Esophagus squamous epithelium (tissue), 5 donors: ENCODE measurements at regions not wholly inside any gene's neighbourhood (a gene's known extent, or its start where the extent isn't known, plus 50 kb on each side); places are given as distances from the start of the nearest gene placed in this dataset.
A peak's percentile ranks its signal among the peaks of the same experiment; 100 is the strongest.

Experiments
- DNase-seq: peaks from one replicate; lab custom pipeline; 2025; lab: John Stamatoyannopoulos, UW
- H3K27ac ChIP-seq, 4 donors: fragments of 200-600 bp; sonication (generic); one replicate each; pipeline ENCODE4 v1.5.1; 2016 to 2019; ENCODE audit warnings: mild to moderate bottlenecking in 1 of 4
- H3K27me3 ChIP-seq, 4 donors: fragments of 200-600 bp; sonication (generic); 1 replicate in 3 of 4; 2 replicates in 1 of 4; pipeline versions ENCODE4 v1.5.1 to v1.6.0; 2017 to 2021; ENCODE audit warnings: antibody characterized with exemption in 1 of 4
- H3K36me3 ChIP-seq, 3 donors: fragments of 200-600 bp; sonication (generic); one replicate each; pipeline ENCODE4 v1.5.1; 2016 to 2019
- H3K4me1 ChIP-seq, 3 donors: fragments of 200-600 bp; sonication (generic); one replicate each; pipeline ENCODE4 v1.5.1; 2017 to 2019
- H3K4me3 ChIP-seq, 4 donors: fragments of 200-600 bp; sonication (generic); 1 replicate in 3 of 4; 2 replicates in 1 of 4; pipeline ENCODE4 v1.5.1; 2016 to 2019; ENCODE audit warnings: mild to moderate bottlenecking in 2 of 4, moderate library complexity in 1 of 4
- H3K9me3 ChIP-seq, 3 donors: fragments of 200-600 bp; sonication (generic); one replicate each; pipeline ENCODE4 v1.5.1; 2016 to 2019
- CTCF ChIP-seq, 6 experiments: fragments of 450-650 bp in 4 of 6; fragments of 200-600 bp in 2 of 6; sonication (generic) in 2 of 6; IDR thresholded peaks; one replicate each; pipeline ENCODE4 v1.5.1; 2016 to 2019; ENCODE audit warnings: antibody characterized with exemption in 6 of 6, mild to moderate bottlenecking in 4 of 6, moderate library complexity in 4 of 6
- POLR2A ChIP-seq, 4 donors: fragments of 450-650 bp; IDR thresholded peaks; one replicate each; pipeline ENCODE4 v1.6.1; 2017; ENCODE audit warnings: antibody characterized with exemption in 4 of 4, mild to moderate bottlenecking in 4 of 4, moderate library complexity in 3 of 4
- WGBS, 2 donors: methylation state at CpG; one replicate each; pipeline ENCODE4 v1.1.5; 2018; 5-methylcytosine and 5-hydroxymethylcytosine counted together
- intact Hi-C: fragments of 100-400 bp; cut with DNase I; formaldehyde crosslinking; loops from one replicate; pipeline ENCODE4 v1.15.0; 2022
- donor health status: DM: yes; HTN: yes; CAD: no.

- Histone ChIP-seq H3K4me3 (no peak overlapping the region), H3K4me1 (no peaks in the 10 kb centered on the region), H3K27ac (no peak overlapping the region), H3K9me3 (no peaks in the 10 kb centered on the region), H3K27me3 (peaks cover 0 to 23% (median 0%) of the 10 kb centered on the region in 4 donors), H3K36me3 (no peaks in the 10 kb centered on the region)
- intact Hi-C loops: no loop called here
- no peak for TF ChIP-seq POLR2A (IDR thresholded peaks at IDR 0.05)
- TF ChIP-seq CTCF (IDR thresholded peaks at IDR 0.05): no peak
- WGBS, 2 donors: 54 to 58% methylated on average over 4 of the region's 4 CpGs
- no peak for DNase-seq
Measured at GRCh38 chr21:35342440-35342839, 293.3 kb upstream of the RUNX1 start.

GRCh38 chr21:35340273-35340672 is 291.2 kb upstream of the RUNX1 start:
- TF ChIP-seq POLR2A (IDR thresholded peaks at IDR 0.05) (no peak), CTCF (IDR thresholded peaks at IDR 0.05) (peak in 1 of 6 experiments; percentile 12)
- intact Hi-C loops: no loop called here
- Histone ChIP-seq H3K4me3 (no peak overlapping the region), H3K36me3 (no peaks in the 10 kb centered on the region), H3K9me3 (no peaks in the 10 kb centered on the region), H3K27ac (no peak overlapping the region), H3K4me1 (no peaks in the 10 kb centered on the region), H3K27me3 (peaks cover 0 to 21% (median 0%) of the 10 kb centered on the region in 4 donors)
- whole genome bisulfite sequencing, 2 donors: 89 to 93% methylated on average over 2 of the region's 2 CpGs
- no peak for DNase-seq

- intact Hi-C loops: no loop called here
- WGBS, 2 donors: 89 to 93% methylated on average over 6 of the region's 6 CpGs
- H3K4me3 ChIP-seq: no peak overlapping the region
- H3K27ac ChIP-seq: no peak overlapping the region
- TF ChIP-seq CTCF (IDR thresholded peaks at IDR 0.05) (no peak), POLR2A (IDR thresholded peaks at IDR 0.05) (no peak)
- H3K36me3 ChIP-seq: no peaks in the 10 kb centered on the region
- H3K4me1 ChIP-seq: no peaks in the 10 kb centered on the region
- DNase-seq: no peak
- no peaks in the 10 kb centered on the region for H3K9me3 ChIP-seq
- peaks cover 0 to 33% (median 0%) of the 10 kb centered on the region in 4 donors for H3K27me3 ChIP-seq
Measured at GRCh38 chr21:35338881-35339632, 290.0 kb upstream of the RUNX1 start.

GRCh38 chr21:35338281-35338680 is 289.2 kb upstream of the RUNX1 start:
- WGBS, 2 donors: 88 to 100% methylated on average over 1 of the region's 1 CpG
- intact Hi-C loops: no loop called here
- no peaks in the 10 kb centered on the region for H3K9me3 ChIP-seq
- no peaks in the 10 kb centered on the region for H3K36me3 ChIP-seq
- H3K27me3 ChIP-seq: peaks cover 0 to 33% (median 0%) of the 10 kb centered on the region in 4 donors
- TF ChIP-seq POLR2A (IDR thresholded peaks at IDR 0.05): no peak
- TF ChIP-seq CTCF (IDR thresholded peaks at IDR 0.05): no peak
- H3K4me3 ChIP-seq: no peak overlapping the region
- no peaks in the 10 kb centered on the region for H3K4me1 ChIP-seq
- H3K27ac ChIP-seq: no peak overlapping the region
- DNase-seq: no peak

GRCh38 chr21:35337573-35337972 is 288.5 kb upstream of the RUNX1 start:
- H3K4me3 ChIP-seq: no peak overlapping the region
- intact Hi-C loops: no loop called here
- no peaks in the 10 kb centered on the region for H3K36me3 ChIP-seq
- DNase-seq: no peak
- no peak overlapping the region for H3K27ac ChIP-seq
- H3K4me1 ChIP-seq: no peaks in the 10 kb centered on the region
- TF ChIP-seq CTCF (IDR thresholded peaks at IDR 0.05) (no peak), POLR2A (IDR thresholded peaks at IDR 0.05) (no peak)
- no peaks in the 10 kb centered on the region for H3K9me3 ChIP-seq
- WGBS, 2 donors: 94 to 98% methylated on average over 6 to 7 of the region's 7 CpGs
- peaks cover 0 to 33% (median 0%) of the 10 kb centered on the region in 4 donors for H3K27me3 ChIP-seq
